ENCODE measurements at regions not wholly inside any gene's neighbourhood (a gene's known extent, or its start where the extent isn't known, plus 50 kb on each side); places are given as distances from the start of the nearest gene placed in this dataset.

DNA sequence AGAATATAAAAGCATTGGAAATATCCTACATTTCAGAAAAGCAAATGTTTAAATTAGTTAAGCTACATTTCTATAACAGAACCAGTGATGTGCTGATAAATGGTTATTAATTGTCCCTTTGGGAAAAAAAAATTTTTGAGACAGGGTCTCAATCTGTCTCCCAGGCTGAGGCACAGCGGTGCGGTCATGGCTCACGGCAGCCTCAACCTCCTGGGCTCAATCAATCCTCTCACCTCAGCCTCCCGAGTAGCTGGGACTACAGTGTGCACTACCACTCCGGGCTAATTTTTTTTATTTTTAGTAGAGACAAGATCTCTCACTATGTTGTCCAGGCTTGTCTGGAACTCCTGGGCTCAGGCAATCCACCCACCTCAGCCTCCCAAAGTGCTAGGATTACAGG, 194.8 kb upstream of the SALL3 start:
- intact Hi-C loops (cut with micrococcal nuclease; ENCODE audit: unreplicated experiment), result no loop called here
- no peak overlapping the region for H2AFZ ChIP-seq (ENCODE audit: low read length)

More for the DNA sequence above, 194.8 kb upstream of the SALL3 start:
- 33% methylated on average over 5 of the region's 5 CpGs for WGBS (ENCODE audit: low lambda C conversion rate)
- Histone ChIP-seq H3K4me1 (ENCODE audit: insufficient read depth, low read length) (no peaks in the 10 kb centered on the region), H3K9me3 (ENCODE audit: low read length) (no peaks in the 10 kb centered on the region), H3K27ac (ENCODE audit: extremely low read length, insufficient read depth, low read length) (no peak overlapping the region), H3K36me3 (replicated peaks in 1 of 2; ENCODE audit: control insufficient read depth in 1 of 2, insufficient read depth in 2 of 2, low read length in 2 of 2) (no peaks in the 10 kb centered on the region), H3K4me3 (replicated peaks in 1 of 3; ENCODE audit: insufficient read depth in 1 of 3, low read depth in 2 of 3, low read length in 3 of 3) (no peak overlapping the region), H4K20me1 (ENCODE audit: insufficient read depth, low read length) (no peaks in the 10 kb centered on the region), H3K9ac (ENCODE audit: insufficient read depth, low read depth, low read length) (no peak overlapping the region), H3K4me2 (ENCODE audit: low read depth, low read length) (no peak overlapping the region), H3K27me3 (ENCODE audit: control insufficient read depth in 1 of 2, insufficient read depth in 2 of 2, low read length in 2 of 2) (peaks cover 4 to 20% of the 10 kb centered on the region in 2 experiments; a peak in 2 of 5 replicates), H3K79me2 (ENCODE audit: insufficient read depth, low read length) (no peaks in the 10 kb centered on the region)
- ATAC-seq (no peak), DNase-seq (ENCODE audit: low spot score) (no peak), FAIRE-seq (no peak)
- in situ Hi-C loops (cut with HindIII; ENCODE audit: extremely low pct_ligation_motif_present, low pct_unique_long_range_greater_than_20kb), result no loop called here
- CTCF ChIA-PET (ENCODE audit: low intra/inter-chr PET ratio, low total read pairs), result no interaction called here
- POLR2A ChIA-PET, result no interaction called here
- TF ChIP-seq, protein P1, sequence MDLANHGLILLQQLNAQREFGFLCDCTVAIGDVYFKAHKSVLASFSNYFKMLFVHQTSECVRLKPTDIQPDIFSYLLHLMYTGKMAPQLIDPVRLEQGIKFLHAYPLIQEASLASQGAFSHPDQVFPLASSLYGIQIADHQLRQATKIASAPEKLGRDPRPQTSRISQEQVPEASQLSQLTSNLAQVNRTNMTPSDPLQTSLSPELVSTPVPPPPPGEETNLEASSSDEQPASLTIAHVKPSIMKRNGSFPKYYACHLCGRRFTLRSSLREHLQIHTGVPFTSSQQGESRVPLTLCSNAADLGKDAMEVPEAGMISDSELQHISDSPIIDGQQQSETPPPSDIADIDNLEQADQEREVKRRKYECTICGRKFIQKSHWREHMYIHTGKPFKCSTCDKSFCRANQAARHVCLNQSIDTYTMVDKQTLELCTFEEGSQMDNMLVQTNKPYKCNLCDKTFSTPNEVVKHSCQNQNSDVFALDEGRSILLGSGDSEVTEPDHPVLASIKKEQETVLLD (CRISPR knock-in tag; IDR thresholded peaks at IDR 0.05; ENCODE audit: low read depth), result no peak
- TF ChIP-seq MAFF (IDR thresholded peaks at IDR 0.05; ENCODE audit: low read depth, low read length) (no peak), EHMT2 (IDR thresholded peaks at IDR 0.05; ENCODE audit: borderline replicate concordance, low read depth, low read length) (no peak), NAIF1 (CRISPR knock-in tag; IDR thresholded peaks at IDR 0.05; ENCODE audit: borderline replicate concordance) (no peak), THYN1 (CRISPR knock-in tag; IDR thresholded peaks at IDR 0.05; ENCODE audit: borderline replicate concordance, low read depth) (no peak), ZNF790 (CRISPR knock-in tag; IDR thresholded peaks at IDR 0.05; ENCODE audit: borderline replicate concordance) (no peak), BCL6 (CRISPR knock-in tag; IDR thresholded peaks at IDR 0.05) (no peak), RXRA (CRISPR knock-in tag; IDR thresholded peaks at IDR 0.05) (no peak), EEA1 (CRISPR knock-in tag; IDR thresholded peaks at IDR 0.05; ENCODE audit: borderline replicate concordance) (no peak)
- TF ChIP-seq, protein P2, sequence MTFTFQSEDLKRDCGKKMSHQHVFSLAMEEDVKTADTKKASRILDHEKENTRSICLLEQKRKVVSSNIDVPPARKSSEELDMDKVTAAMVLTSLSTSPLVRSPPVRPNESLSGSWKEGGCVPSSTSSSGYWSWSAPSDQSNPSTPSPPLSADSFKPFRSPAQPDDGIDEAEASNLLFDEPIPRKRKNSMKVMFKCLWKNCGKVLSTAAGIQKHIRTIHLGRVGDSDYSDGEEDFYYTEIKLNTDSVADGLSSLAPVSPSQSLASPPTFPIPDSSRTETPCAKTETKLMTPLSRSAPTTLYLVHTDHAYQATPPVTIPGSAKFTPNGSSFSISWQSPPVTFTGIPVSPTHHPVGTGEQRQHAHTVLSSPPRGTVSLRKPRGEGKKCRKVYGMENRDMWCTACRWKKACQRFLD (CRISPR knock-in tag; IDR thresholded peaks at IDR 0.05; ENCODE audit: borderline replicate concordance), result no peak
- TF ChIP-seq, protein P3, sequence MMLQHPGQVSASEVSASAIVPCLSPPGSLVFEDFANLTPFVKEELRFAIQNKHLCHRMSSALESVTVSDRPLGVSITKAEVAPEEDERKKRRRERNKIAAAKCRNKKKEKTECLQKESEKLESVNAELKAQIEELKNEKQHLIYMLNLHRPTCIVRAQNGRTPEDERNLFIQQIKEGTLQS (CRISPR knock-in tag; IDR thresholded peaks at IDR 0.05), result no peak
- no TSS peak for BruUV-seq (replicated peaks)

All from HepG2 (cell line).